ENCODE measurements at regions not wholly inside any gene's neighbourhood (a gene's known extent, or its start where the extent isn't known, plus 50 kb on each side); places are given as distances from the start of the nearest gene placed in this dataset.

GRCh38 chr2:147568109-147568508 lies 276.7 kb upstream of the ACVR2A start:
- Histone ChIP-seq H4K8ac (replicated peaks; ENCODE audit: insufficient read length, low read depth, low read length) (no peak overlapping the region), H2BK120ac (ENCODE audit: low read depth, low read length, poor library complexity, severe bottlenecking) (no peak overlapping the region), H2BK15ac (ENCODE audit: low read depth, low read length) (no peak overlapping the region), H2BK5ac (ENCODE audit: insufficient read length, low read length) (no peak overlapping the region), H2BK12ac (ENCODE audit: insufficient read length, low read depth, low read length) (no peak overlapping the region), H3K4me1 (ENCODE audit: insufficient read depth, low read length) (no peaks in the 10 kb centered on the region), H3K79me1 (ENCODE audit: insufficient read depth, low read depth, low read length, poor library complexity, severe bottlenecking) (no peaks in the 10 kb centered on the region), H3K9me3 (ENCODE audit: control insufficient read depth, low read depth, low read length) (no peaks in the 10 kb centered on the region), H4K5ac (ENCODE audit: insufficient read length, low read depth, low read length) (no peak overlapping the region), H4K91ac (ENCODE audit: insufficient read length, low read depth, low read length) (no peak overlapping the region), H3K23me2 (ENCODE audit: insufficient read length, low read depth, low read length, poor library complexity, severe bottlenecking) (no peaks in the 10 kb centered on the region), H3K14ac (ENCODE audit: insufficient read depth, low read length) (no peak overlapping the region), H3K4me2 (ENCODE audit: insufficient read depth, insufficient read length, low read length) (no peak overlapping the region), H3K27me3 (ENCODE audit: insufficient read depth, low read length) (no peaks in the 10 kb centered on the region), H3K79me2 (ENCODE audit: insufficient read depth, low read length) (no peaks in the 10 kb centered on the region), H2AK5ac (ENCODE audit: insufficient read length, low read length) (no peak overlapping the region), H3K4ac (ENCODE audit: low read depth, low read length) (no peak overlapping the region), H2BK20ac (ENCODE audit: low read depth, low read length, poor library complexity, severe bottlenecking) (no peak overlapping the region), H3K27ac (ENCODE audit: insufficient read length, low read depth, low read length) (no peak overlapping the region), H3T11ph (ENCODE audit: low read length) (no peak overlapping the region), H3K23ac (ENCODE audit: insufficient read length, low read depth, low read length) (no peak overlapping the region), H2AFZ (ENCODE audit: low read length) (no peak overlapping the region), H4K20me1 (ENCODE audit: control insufficient read depth, insufficient read depth, insufficient read length) (no peaks in the 10 kb centered on the region), H3K18ac (ENCODE audit: insufficient read length, low read depth, low read length) (no peak overlapping the region), H3K56ac (ENCODE audit: insufficient read length, low read depth, low read length) (no peak overlapping the region), H3K9ac (ENCODE audit: extremely low read depth, insufficient read length, low read length) (no peak overlapping the region)
- WGBS (ENCODE audit: extremely low coverage, insufficient read length, low lambda C conversion rate), result 100% methylated on average over 2 of the region's 3 CpGs
- no peak for DNase-seq
- H3K9me3 Mint-ChIP-seq, result peaks cover 5 to 12% of the 10 kb centered on the region in 2 experiments
- TF ChIP-seq, protein P1, sequence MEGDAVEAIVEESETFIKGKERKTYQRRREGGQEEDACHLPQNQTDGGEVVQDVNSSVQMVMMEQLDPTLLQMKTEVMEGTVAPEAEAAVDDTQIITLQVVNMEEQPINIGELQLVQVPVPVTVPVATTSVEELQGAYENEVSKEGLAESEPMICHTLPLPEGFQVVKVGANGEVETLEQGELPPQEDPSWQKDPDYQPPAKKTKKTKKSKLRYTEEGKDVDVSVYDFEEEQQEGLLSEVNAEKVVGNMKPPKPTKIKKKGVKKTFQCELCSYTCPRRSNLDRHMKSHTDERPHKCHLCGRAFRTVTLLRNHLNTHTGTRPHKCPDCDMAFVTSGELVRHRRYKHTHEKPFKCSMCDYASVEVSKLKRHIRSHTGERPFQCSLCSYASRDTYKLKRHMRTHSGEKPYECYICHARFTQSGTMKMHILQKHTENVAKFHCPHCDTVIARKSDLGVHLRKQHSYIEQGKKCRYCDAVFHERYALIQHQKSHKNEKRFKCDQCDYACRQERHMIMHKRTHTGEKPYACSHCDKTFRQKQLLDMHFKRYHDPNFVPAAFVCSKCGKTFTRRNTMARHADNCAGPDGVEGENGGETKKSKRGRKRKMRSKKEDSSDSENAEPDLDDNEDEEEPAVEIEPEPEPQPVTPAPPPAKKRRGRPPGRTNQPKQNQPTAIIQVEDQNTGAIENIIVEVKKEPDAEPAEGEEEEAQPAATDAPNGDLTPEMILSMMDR (conservative IDR thresholded peaks at IDR 0.05), result no peak
- H3K27ac Mint-ChIP-seq, result no peak overlapping the region
- no peaks in the 10 kb centered on the region; the same call in 1 of the 2 replicates for H3K27me3 Mint-ChIP-seq (ENCODE audit: low read depth)
- H3K4me3 Mint-ChIP-seq, result no peak overlapping the region
- H3K4me1 Mint-ChIP-seq, result no peaks in the 10 kb centered on the region
- H3K36me3 Mint-ChIP-seq (ENCODE audit: insufficient read depth in 1 of 3, low read depth in 3 of 3), result peaks cover 4 to 8% (median 6%) of the 10 kb centered on the region in 3 experiments; a peak in 5 of 7 replicates
